OCI-LY3 (cell line): ENCODE measurements at regions not wholly inside any gene's neighbourhood (a gene's known extent, or its start where the extent isn't known, plus 50 kb on each side); places are given as distances from the start of the nearest gene placed in this dataset.

ENCODE experiments used
- H2AFZ ChIP-seq: fragments of 200-600, 300-600 bp; shearing (Covaris generic); 2 replicates; pipeline ENCODE4 v1.6.0; 2014; ENCODE audit warnings: antibody characterized with exemption, low read depth, low read length
- H3K27ac ChIP-seq: fragments of 200-600, 300-600 bp; sonication (generic); 2 replicates; pipeline ENCODE4 v1.5.1; 2014; ENCODE audit warnings: mild to moderate bottlenecking, low read length, moderate library complexity, mixed read lengths
- H3K27me3 ChIP-seq: fragments of 200-600, 300-600 bp; sonication (generic); 2 replicates; pipeline ENCODE4 v1.6.1; 2014; ENCODE audit warnings: low read depth, low read length, mixed read lengths
- H3K36me3 ChIP-seq: fragments of 200-600, 300-600 bp; sonication (generic); replicated peaks from 2 replicates; pipeline ENCODE3; 2014; ENCODE audit warnings: low read depth, low read length, mixed read lengths
- H3K4me1 ChIP-seq: fragments of 300-600, 200-600 bp; sonication (generic); 2 replicates; pipeline ENCODE4 v1.6.1; 2014; ENCODE audit warnings: low read length, mixed read lengths
- H3K4me2 ChIP-seq: fragments of 200-600, 300-600 bp; sonication (generic); 2 replicates; pipeline ENCODE4 v1.6.1; 2014; ENCODE audit warnings: low read length, mixed read lengths
- H3K4me3 ChIP-seq: fragments of 300-600, 200-600 bp; sonication (generic); 2 replicates; pipeline ENCODE4 v1.5.1; 2014; ENCODE audit warnings: antibody characterized with exemption, mild to moderate bottlenecking, low read length, moderate library complexity
- H3K79me2 ChIP-seq: fragments of 300-600, 200-600 bp; shearing (Covaris generic); 2 replicates; pipeline ENCODE4 v1.6.1; 2014; ENCODE audit warnings: mild to moderate bottlenecking, low read length, mixed read lengths
- H3K9ac ChIP-seq: fragments of 300-600, 200-600 bp; shearing (Covaris generic); 2 replicates; pipeline ENCODE4 v1.6.0; 2014; ENCODE audit warnings: mild to moderate bottlenecking, low read length, moderate library complexity
- H3K9me3 ChIP-seq: fragments of 200-600, 300-600 bp; shearing (Covaris generic); 2 replicates; pipeline ENCODE4 v1.6.1; 2014; ENCODE audit warnings: low read length, mixed read lengths; ENCODE audit not compliant: insufficient read depth
- H4K20me1 ChIP-seq: fragments of 200-600, 300-600 bp; sonication (generic); 2 replicates; pipeline ENCODE4 v1.6.1; 2016; ENCODE audit warnings: low read length, mixed read lengths; ENCODE audit not compliant: insufficient read depth
- CTCF ChIP-seq: fragments of 200-600, 300-600 bp; sonication (generic); IDR thresholded peaks from 2 replicates; pipeline ENCODE4 v1.5.1; 2014; ENCODE audit warnings: antibody characterized with exemption, low read length, low read depth
- EZH2phosphoT487 ChIP-seq: fragments of 200-600 bp; shearing (Covaris generic); IDR thresholded peaks from 2 replicates; pipeline ENCODE4 v1.6.1; 2018; ENCODE audit warnings: antibody characterized with exemption, mixed run types, low read depth

DNA sequence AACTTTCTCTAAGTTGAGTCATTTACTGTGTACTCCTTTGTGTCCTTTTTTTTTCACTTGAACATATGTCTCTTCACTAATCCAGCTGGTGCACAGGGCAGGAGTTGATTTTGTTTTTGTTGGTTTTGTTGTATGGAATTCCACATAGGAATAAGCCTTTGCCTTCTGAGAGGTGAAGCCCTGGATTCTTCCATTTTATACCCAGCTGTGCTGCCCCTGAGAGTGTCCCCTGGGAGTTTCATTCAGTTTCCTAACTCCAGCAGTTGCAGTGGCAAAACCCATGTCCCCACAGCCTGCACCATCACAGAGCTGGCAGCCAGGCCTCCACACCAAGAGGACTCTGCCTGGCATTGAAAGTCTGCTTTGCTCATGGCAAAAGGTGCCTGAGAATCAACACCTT is 107.3 kb upstream of the SYNDIG1 start:
- TF ChIP-seq EZH2phosphoT487 (no peak), CTCF (no peak)
- Histone ChIP-seq H3K27me3 (peaks cover 5% of the 10 kb centered on the region; the same call in 1 of the 2 replicates), H2AFZ (no peak overlapping the region)

DNA sequence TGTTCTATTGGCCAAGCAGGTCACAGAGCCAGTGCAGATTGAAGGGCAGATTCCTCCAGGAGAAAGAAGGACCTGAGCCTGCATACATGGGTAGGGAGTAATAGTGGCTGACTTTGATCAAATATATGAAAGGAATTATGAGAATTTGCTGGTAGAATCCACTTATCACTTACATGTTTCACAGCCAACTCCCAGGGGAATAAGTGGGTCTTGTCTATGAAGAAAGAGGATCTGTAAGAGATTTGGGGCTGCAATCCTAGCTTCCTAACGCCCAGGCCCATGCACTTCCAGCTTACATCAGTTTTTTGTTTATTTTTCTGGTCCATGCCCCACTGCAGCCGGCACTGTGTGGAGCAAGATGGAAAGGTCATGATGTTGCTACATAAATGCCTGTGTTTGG is 107.9 kb upstream of the SYNDIG1 start:
- Histone ChIP-seq H3K27me3 (no peaks in the 10 kb centered on the region), H2AFZ (no peak overlapping the region), H3K9ac (no peak overlapping the region), H3K9me3 (no peaks in the 10 kb centered on the region), H3K79me2 (no peaks in the 10 kb centered on the region), H3K36me3 (no peaks in the 10 kb centered on the region), H3K4me2 (no peak overlapping the region), H3K4me1 (no peaks in the 10 kb centered on the region), H3K4me3 (no peak overlapping the region), H3K27ac (no peak overlapping the region), H4K20me1 (no peaks in the 10 kb centered on the region)
- TF ChIP-seq EZH2phosphoT487 (no peak), CTCF (no peak)

More for the DNA sequence above, 107.3 kb upstream of the SYNDIG1 start:
- Histone ChIP-seq H3K4me3 (no peak overlapping the region), H3K4me1 (0 out of 2 replicates have a peak, but pooled peaks cover under 1% of the 10 kb centered on the region), H3K27ac (no peak overlapping the region), H4K20me1 (no peaks in the 10 kb centered on the region), H3K9ac (no peak overlapping the region), H3K9me3 (no peaks in the 10 kb centered on the region), H3K36me3 (no peaks in the 10 kb centered on the region), H3K4me2 (no peak overlapping the region), H3K79me2 (no peaks in the 10 kb centered on the region)

DNA sequence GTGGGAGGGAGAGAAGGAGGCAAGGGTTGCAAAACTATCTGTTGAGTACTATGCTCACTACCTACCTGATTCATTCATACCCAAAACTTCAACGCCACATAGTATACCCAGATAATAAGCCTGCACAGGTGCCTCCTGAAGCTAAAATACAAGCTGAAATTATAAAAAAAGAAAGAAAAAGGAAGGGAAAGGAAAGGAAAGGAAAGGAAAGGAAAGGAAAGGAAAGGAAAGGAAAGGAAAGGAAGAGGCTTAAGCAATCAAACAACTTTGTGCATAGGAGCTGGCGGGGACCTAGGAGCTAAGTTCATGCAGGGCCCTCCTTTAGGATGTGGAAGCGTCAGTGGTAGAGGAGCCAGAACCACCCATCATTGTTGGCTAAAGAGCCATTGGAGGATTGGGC is 108.9 kb upstream of the SYNDIG1 start:
- Histone ChIP-seq H3K4me2 (no peak overlapping the region), H3K36me3 (no peaks in the 10 kb centered on the region), H3K79me2 (no peaks in the 10 kb centered on the region), H3K27ac (no peak overlapping the region), H4K20me1 (no peaks in the 10 kb centered on the region), H3K9ac (no peak overlapping the region), H3K27me3 (no peaks in the 10 kb centered on the region), H3K9me3 (no peaks in the 10 kb centered on the region), H2AFZ (no peak overlapping the region), H3K4me3 (no peak overlapping the region), H3K4me1 (no peaks in the 10 kb centered on the region)
- TF ChIP-seq CTCF, result no peak
- TF ChIP-seq EZH2phosphoT487, result no peak

DNA sequence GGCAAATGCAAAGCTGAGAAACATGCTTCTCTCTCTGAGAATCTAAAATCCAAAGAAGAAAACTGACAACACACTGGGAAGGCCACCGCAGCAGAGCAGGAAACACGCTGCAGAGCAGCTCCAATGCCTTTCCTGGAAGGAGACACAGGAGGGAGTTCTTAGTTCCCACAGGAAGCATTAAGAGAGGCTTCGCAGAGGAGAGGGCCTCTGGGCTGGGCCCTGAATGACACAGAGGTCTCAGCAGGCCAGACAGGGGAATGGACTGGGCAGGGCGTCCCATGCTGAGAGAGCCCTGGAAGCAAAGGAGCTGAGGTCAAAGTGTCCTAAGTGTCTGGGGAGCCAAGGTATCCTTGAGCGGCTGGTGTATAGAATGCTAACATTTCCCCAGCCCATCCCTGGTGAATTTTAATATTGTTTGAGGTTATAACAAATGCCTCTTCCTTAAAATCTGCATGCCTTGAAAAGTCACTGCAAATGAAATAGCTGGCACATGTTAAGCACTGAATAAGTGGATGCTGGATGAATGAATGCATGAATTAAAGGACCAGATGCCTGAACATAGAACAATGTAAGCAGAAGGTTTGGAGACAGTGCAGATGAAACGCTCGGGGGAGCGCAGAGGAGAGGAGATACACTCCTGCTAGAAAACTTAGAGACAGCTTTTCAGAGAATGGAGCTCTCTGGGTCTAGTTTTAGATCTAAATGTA is 110.0 kb upstream of the SYNDIG1 start:
- no peaks in the 10 kb centered on the region for H3K9me3 ChIP-seq
- H3K27me3 ChIP-seq, result no peaks in the 10 kb centered on the region
- H2AFZ ChIP-seq, result no peak overlapping the region
- TF ChIP-seq EZH2phosphoT487 (no peak), CTCF (no peak)
- H3K4me1 ChIP-seq, result no peaks in the 10 kb centered on the region
- no peaks in the 10 kb centered on the region for H4K20me1 ChIP-seq
- no peak overlapping the region for H3K9ac ChIP-seq
- H3K4me2 ChIP-seq, result no peak overlapping the region
- H3K79me2 ChIP-seq, result no peaks in the 10 kb centered on the region
- no peak overlapping the region for H3K4me3 ChIP-seq
- no peak overlapping the region for H3K27ac ChIP-seq
- H3K36me3 ChIP-seq, result no peaks in the 10 kb centered on the region
